ENCODE measurements at regions not wholly inside any gene's neighbourhood (a gene's known extent, or its start where the extent isn't known, plus 50 kb on each side); places are given as distances from the start of the nearest gene placed in this dataset.
"Not testable (repeated sequence)": the region's sequence is repeated elsewhere in the genome, so short reads cannot be mapped to it uniquely, and the experiment has no call there.

GRCh38 chr18:68400889-68401288 lies 314.0 kb downstream of the TMX3 start:
- TF ChIP-seq MYC (IDR thresholded peaks at IDR 0.05; ENCODE audit: low read depth, low read length), result no peak
- TF ChIP-seq MAX (IDR thresholded peaks at IDR 0.05; ENCODE audit: low read depth, low read length), result no peak
- no peak for TF ChIP-seq CTCF (IDR thresholded peaks at IDR 0.05; ENCODE audit: low read depth, low read length)
- TF ChIP-seq POLR2A (IDR thresholded peaks at IDR 0.05; ENCODE audit: extremely low read depth, insufficient read length), result no peak
- H3K4me3 ChIP-seq (ENCODE audit: low read depth, low read length), result no peak overlapping the region
- DNase-seq (ENCODE audit: low read depth), result no peak

- no peak for DNase-seq (ENCODE audit: low read depth)
- TF ChIP-seq CTCF (IDR thresholded peaks at IDR 0.05; ENCODE audit: low read depth, low read length), result no peak
- TF ChIP-seq POLR2A (IDR thresholded peaks at IDR 0.05; ENCODE audit: extremely low read depth, insufficient read length), result no peak
- no peak for TF ChIP-seq MAX (IDR thresholded peaks at IDR 0.05; ENCODE audit: low read depth, low read length)
- no peak for TF ChIP-seq MYC (IDR thresholded peaks at IDR 0.05; ENCODE audit: low read depth, low read length)
- no peak overlapping the region for H3K4me3 ChIP-seq (ENCODE audit: low read depth, low read length)
Measured at GRCh38 chr18:68399721-68400120, 315.2 kb downstream of the TMX3 start.

- DNase-seq (ENCODE audit: low read depth), result no peak
- no peak overlapping the region for H3K4me3 ChIP-seq (ENCODE audit: low read depth, low read length)
- TF ChIP-seq MYC (IDR thresholded peaks at IDR 0.05; ENCODE audit: low read depth, low read length), result no peak
Measured at GRCh38 chr18:68397241-68398035, 317.5 kb downstream of the TMX3 start.

- H3K4me3 ChIP-seq (ENCODE audit: low read depth, low read length), result no peak overlapping the region
- no peak for DNase-seq (ENCODE audit: low read depth)
- TF ChIP-seq MAX (IDR thresholded peaks at IDR 0.05; ENCODE audit: low read depth, low read length) (no peak), MYC (IDR thresholded peaks at IDR 0.05; ENCODE audit: low read depth, low read length) (no peak), CTCF (IDR thresholded peaks at IDR 0.05; ENCODE audit: low read depth, low read length) (no peak), POLR2A (IDR thresholded peaks at IDR 0.05; ENCODE audit: extremely low read depth, insufficient read length) (no peak)
Measured at GRCh38 chr18:68394705-68395104, 320.2 kb downstream of the TMX3 start.

- TF ChIP-seq MYC (IDR thresholded peaks at IDR 0.05; ENCODE audit: low read depth, low read length), result no peak
- TF ChIP-seq POLR2A (IDR thresholded peaks at IDR 0.05; ENCODE audit: extremely low read depth, insufficient read length), result no peak
- no peak for TF ChIP-seq MAX (IDR thresholded peaks at IDR 0.05; ENCODE audit: low read depth, low read length)
- no peak for TF ChIP-seq CTCF (IDR thresholded peaks at IDR 0.05; ENCODE audit: low read depth, low read length)
- DNase-seq (ENCODE audit: low read depth), result no peak
- no peak overlapping the region for H3K4me3 ChIP-seq (ENCODE audit: low read depth, low read length)
Measured at GRCh38 chr18:68391801-68392200, 323.1 kb downstream of the TMX3 start.

GRCh38 chr18:68387246-68387645 lies 327.7 kb downstream of the TMX3 start:
- no peak for TF ChIP-seq POLR2A (IDR thresholded peaks at IDR 0.05; ENCODE audit: extremely low read depth, insufficient read length)
- no peak for TF ChIP-seq MAX (IDR thresholded peaks at IDR 0.05; ENCODE audit: low read depth, low read length)
- TF ChIP-seq CTCF (IDR thresholded peaks at IDR 0.05; ENCODE audit: low read depth, low read length), result no peak
- TF ChIP-seq MYC (IDR thresholded peaks at IDR 0.05; ENCODE audit: low read depth, low read length), result no peak
- no peak for DNase-seq (ENCODE audit: low read depth)
- no peak overlapping the region for H3K4me3 ChIP-seq (ENCODE audit: low read depth, low read length)

GRCh38 chr18:68383979-68384378 lies 330.9 kb downstream of the TMX3 start:
- DNase-seq (ENCODE audit: low read depth); H3K4me3 ChIP-seq (ENCODE audit: low read depth, low read length): not testable (repeated sequence)
